ENCODE measurements at regions not wholly inside any gene's neighbourhood (a gene's known extent, or its start where the extent isn't known, plus 50 kb on each side); places are given as distances from the start of the nearest gene placed in this dataset.

DNA sequence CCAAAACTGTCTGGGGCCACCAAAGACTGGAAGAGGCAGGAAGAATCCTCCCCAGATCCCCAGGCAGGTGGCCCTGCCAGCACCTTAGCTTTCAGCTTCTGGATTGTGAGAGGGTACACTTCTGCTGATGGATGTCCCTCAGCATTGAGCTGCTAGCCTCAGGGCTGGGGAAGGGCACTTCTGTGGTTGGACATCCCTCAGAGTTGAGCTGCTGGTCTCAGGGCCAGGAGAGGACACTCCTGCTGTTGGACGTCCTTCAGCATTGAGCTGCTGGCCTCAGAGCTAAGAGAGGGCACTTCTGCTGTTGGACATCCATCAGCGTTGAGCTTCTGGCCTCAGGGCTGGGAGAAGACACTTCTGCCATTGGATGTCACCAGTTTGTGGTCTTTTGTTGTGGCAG, 83.8 kb upstream of the FCN1 start:
- peaks cover 14% of the 10 kb centered on the region for H3K9me3 ChIP-seq (ENCODE audit: insufficient read depth, low read depth, low read length)
- TF ChIP-seq, protein P1, sequence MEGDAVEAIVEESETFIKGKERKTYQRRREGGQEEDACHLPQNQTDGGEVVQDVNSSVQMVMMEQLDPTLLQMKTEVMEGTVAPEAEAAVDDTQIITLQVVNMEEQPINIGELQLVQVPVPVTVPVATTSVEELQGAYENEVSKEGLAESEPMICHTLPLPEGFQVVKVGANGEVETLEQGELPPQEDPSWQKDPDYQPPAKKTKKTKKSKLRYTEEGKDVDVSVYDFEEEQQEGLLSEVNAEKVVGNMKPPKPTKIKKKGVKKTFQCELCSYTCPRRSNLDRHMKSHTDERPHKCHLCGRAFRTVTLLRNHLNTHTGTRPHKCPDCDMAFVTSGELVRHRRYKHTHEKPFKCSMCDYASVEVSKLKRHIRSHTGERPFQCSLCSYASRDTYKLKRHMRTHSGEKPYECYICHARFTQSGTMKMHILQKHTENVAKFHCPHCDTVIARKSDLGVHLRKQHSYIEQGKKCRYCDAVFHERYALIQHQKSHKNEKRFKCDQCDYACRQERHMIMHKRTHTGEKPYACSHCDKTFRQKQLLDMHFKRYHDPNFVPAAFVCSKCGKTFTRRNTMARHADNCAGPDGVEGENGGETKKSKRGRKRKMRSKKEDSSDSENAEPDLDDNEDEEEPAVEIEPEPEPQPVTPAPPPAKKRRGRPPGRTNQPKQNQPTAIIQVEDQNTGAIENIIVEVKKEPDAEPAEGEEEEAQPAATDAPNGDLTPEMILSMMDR (IDR thresholded peaks at IDR 0.05; ENCODE audit: insufficient read depth, low read depth, low read length), result no peak
- TF ChIP-seq EZH2 (IDR thresholded peaks at IDR 0.05; ENCODE audit: insufficient read depth, low read length), result no peak
- no peaks in the 10 kb centered on the region for H3K79me2 ChIP-seq (ENCODE audit: insufficient read depth, low read length)
- H3K27me3 ChIP-seq (ENCODE audit: insufficient read depth, low read length), result no peaks in the 10 kb centered on the region
- Mint-ChIP-seq H3K4me3 (ENCODE audit: unreplicated experiment) (no peak overlapping the region), H3K9me3 (ENCODE audit: unreplicated experiment) (peaks cover 38% of the 10 kb centered on the region), H3K36me3 (ENCODE audit: low read depth, unreplicated experiment) (no peaks in the 10 kb centered on the region), H3K27me3 (ENCODE audit: low read depth, unreplicated experiment) (peaks cover 16% of the 10 kb centered on the region), H3K27ac (ENCODE audit: unreplicated experiment) (no peak overlapping the region), H3K4me1 (ENCODE audit: low read depth, unreplicated experiment) (no peaks in the 10 kb centered on the region)
- no peak for FAIRE-seq
- no peak overlapping the region for H2AFZ ChIP-seq (ENCODE audit: low read depth, low read length)
- H3K4me2 ChIP-seq (ENCODE audit: low read length), result no peak overlapping the region
- no peak overlapping the region for H3K27ac ChIP-seq (ENCODE audit: low read depth, low read length)
- no peaks in the 10 kb centered on the region for H3K36me3 ChIP-seq (ENCODE audit: insufficient read depth, low read length)
- no peak overlapping the region for H3K4me3 ChIP-seq (ENCODE audit: insufficient read depth, low read depth, low read length)
- no peak for DNase-seq (ENCODE audit: low read depth)
- H3K4me1 ChIP-seq (ENCODE audit: insufficient read depth, low read length), result no peaks in the 10 kb centered on the region
- no peak overlapping the region for H3K9ac ChIP-seq (ENCODE audit: low read length)
- H4K20me1 ChIP-seq (ENCODE audit: insufficient read depth, low read length), result no peaks in the 10 kb centered on the region

DNA sequence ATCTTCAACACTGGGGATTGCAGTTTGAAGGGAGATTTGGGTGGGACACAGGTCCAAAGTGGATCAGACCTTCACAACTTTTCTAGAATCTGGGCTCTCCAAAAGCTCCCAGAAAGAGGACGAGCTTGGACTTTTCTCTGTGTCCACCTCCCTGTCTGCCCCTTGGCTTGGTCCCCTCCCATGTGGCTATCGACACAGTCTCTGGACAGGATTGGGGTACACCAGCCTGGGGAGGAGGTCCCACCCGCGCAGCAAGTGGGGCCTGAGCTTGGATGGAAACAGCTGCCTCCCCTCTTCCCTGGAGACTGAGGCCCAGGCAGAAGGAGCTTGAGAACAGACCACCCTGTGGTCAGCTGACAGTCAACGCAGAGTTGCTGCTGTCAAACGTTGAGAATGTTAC, 84.6 kb upstream of the FCN1 start:
- H3K27ac Mint-ChIP-seq (ENCODE audit: unreplicated experiment), result no peak overlapping the region
- no peak overlapping the region for H3K4me2 ChIP-seq (ENCODE audit: low read length)
- H2AFZ ChIP-seq (ENCODE audit: low read depth, low read length), result no peak overlapping the region
- H3K4me1 Mint-ChIP-seq (ENCODE audit: low read depth, unreplicated experiment), result no peaks in the 10 kb centered on the region
- H3K9me3 ChIP-seq (ENCODE audit: insufficient read depth, low read depth, low read length), result peaks cover 12% of the 10 kb centered on the region
- no peaks in the 10 kb centered on the region for H3K79me2 ChIP-seq (ENCODE audit: insufficient read depth, low read length)
- H3K4me3 ChIP-seq (ENCODE audit: insufficient read depth, low read depth, low read length), result no peak overlapping the region
- TF ChIP-seq, protein P1 (IDR thresholded peaks at IDR 0.05; ENCODE audit: insufficient read depth, low read depth, low read length), result no peak
- no peak for TF ChIP-seq EZH2 (IDR thresholded peaks at IDR 0.05; ENCODE audit: insufficient read depth, low read length)
- FAIRE-seq (no peak), DNase-seq (ENCODE audit: low read depth) (no peak)
- no peak overlapping the region for H3K9ac ChIP-seq (ENCODE audit: low read length)
- peaks cover 11% of the 10 kb centered on the region for H3K27me3 Mint-ChIP-seq (ENCODE audit: low read depth, unreplicated experiment)
- no peaks in the 10 kb centered on the region for H3K36me3 ChIP-seq (ENCODE audit: insufficient read depth, low read length)
- H3K4me3 Mint-ChIP-seq (ENCODE audit: unreplicated experiment), result no peak overlapping the region
- no peak overlapping the region for H3K27ac ChIP-seq (ENCODE audit: low read depth, low read length)
- no peaks in the 10 kb centered on the region for H3K4me1 ChIP-seq (ENCODE audit: insufficient read depth, low read length)
- no peaks in the 10 kb centered on the region for H3K36me3 Mint-ChIP-seq (ENCODE audit: low read depth, unreplicated experiment)
- peaks cover 33% of the 10 kb centered on the region for H3K9me3 Mint-ChIP-seq (ENCODE audit: unreplicated experiment)
- H4K20me1 ChIP-seq (ENCODE audit: insufficient read depth, low read length), result no peaks in the 10 kb centered on the region
- no peaks in the 10 kb centered on the region for H3K27me3 ChIP-seq (ENCODE audit: insufficient read depth, low read length)

DNA sequence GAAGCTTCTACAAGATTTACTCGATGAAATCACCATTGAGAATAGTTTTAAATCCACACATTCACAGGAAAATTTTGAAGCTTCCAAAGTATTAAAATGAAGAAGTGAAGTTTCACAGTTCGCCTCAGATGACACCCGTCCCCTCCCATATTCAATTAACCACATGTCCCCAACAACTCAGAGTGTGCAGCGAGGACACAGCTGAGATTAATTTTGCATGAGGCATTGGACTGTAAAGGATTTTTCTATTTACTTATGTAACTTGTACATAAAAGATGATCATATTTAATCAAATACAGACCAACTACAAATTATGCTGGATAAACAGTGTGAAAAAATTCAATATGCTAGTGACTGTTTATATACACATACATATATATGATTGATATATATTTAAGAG, 84.7 kb upstream of the OLFM1 start:
- no peaks in the 10 kb centered on the region for H3K79me2 ChIP-seq (ENCODE audit: insufficient read depth, low read length)
- no peak overlapping the region for H3K27ac Mint-ChIP-seq (ENCODE audit: unreplicated experiment)
- no peak overlapping the region for H3K4me3 Mint-ChIP-seq (ENCODE audit: unreplicated experiment)
- no peaks in the 10 kb centered on the region for H4K20me1 ChIP-seq (ENCODE audit: insufficient read depth, low read length)
- no peak for FAIRE-seq
- peaks cover 30% of the 10 kb centered on the region for H3K9me3 Mint-ChIP-seq (ENCODE audit: unreplicated experiment)
- no peak for DNase-seq (ENCODE audit: low read depth)
- H3K36me3 ChIP-seq (ENCODE audit: insufficient read depth, low read length), result no peaks in the 10 kb centered on the region
- H3K4me1 ChIP-seq (ENCODE audit: insufficient read depth, low read length), result no peaks in the 10 kb centered on the region
- no peak overlapping the region for H3K27ac ChIP-seq (ENCODE audit: low read depth, low read length)
- no peak overlapping the region for H3K4me3 ChIP-seq (ENCODE audit: insufficient read depth, low read depth, low read length)
- TF ChIP-seq EZH2 (IDR thresholded peaks at IDR 0.05; ENCODE audit: insufficient read depth, low read length), result no peak
- TF ChIP-seq, protein P1 (IDR thresholded peaks at IDR 0.05; ENCODE audit: insufficient read depth, low read depth, low read length), result no peak
- H3K36me3 Mint-ChIP-seq (ENCODE audit: low read depth, unreplicated experiment), result no peaks in the 10 kb centered on the region
- no peaks in the 10 kb centered on the region for H3K27me3 ChIP-seq (ENCODE audit: insufficient read depth, low read length)
- peaks cover 8% of the 10 kb centered on the region for H3K27me3 Mint-ChIP-seq (ENCODE audit: low read depth, unreplicated experiment)
- no peak overlapping the region for H2AFZ ChIP-seq (ENCODE audit: low read depth, low read length)
- H3K9ac ChIP-seq (ENCODE audit: low read length), result no peak overlapping the region
- H3K4me2 ChIP-seq (ENCODE audit: low read length), result no peak overlapping the region
- H3K4me1 Mint-ChIP-seq (ENCODE audit: low read depth, unreplicated experiment), result no peaks in the 10 kb centered on the region
- H3K9me3 ChIP-seq (ENCODE audit: insufficient read depth, low read depth, low read length), result peaks cover 10% of the 10 kb centered on the region
